ENCODE measurements at regions not wholly inside any gene's neighbourhood (a gene's known extent, or its start where the extent isn't known, plus 50 kb on each side); places are given as distances from the start of the nearest gene placed in this dataset.

DNA sequence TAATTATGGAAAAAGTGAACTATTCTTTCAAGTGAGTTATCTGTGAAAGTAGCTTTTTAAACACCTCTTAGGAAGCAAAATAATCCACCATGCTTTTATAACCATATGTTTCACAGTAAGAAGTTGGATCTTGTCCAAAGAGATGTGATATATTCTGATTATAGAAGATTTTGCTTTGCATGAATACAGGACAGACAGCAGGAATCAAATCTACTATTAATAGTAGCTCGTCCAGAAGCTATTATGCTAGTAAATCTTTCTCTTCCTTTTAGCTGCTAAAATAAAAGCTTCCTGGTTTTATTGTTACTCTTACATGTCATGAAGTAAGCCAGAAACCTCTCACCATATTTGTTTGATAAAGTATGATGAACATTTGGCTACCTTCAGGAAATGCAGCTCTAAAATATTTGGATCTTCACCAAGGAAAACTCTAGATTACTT is 257.0 kb downstream of the IPO8 start:
- H3K9me3 ChIP-seq, result no peaks in the 10 kb centered on the region
- no peaks in the 10 kb centered on the region for H3K36me3 ChIP-seq
- no peak overlapping the region for H3K4me3 ChIP-seq
- H3K27ac ChIP-seq, result no peak overlapping the region
- peaks cover 4% of the 10 kb centered on the region for H3K4me1 ChIP-seq
- TF ChIP-seq CTCF (IDR thresholded peaks at IDR 0.05), result no peak
- ATAC-seq (no peak), DNase-seq (no peak)
- intact Hi-C loops (cut with DNase I), result no loop called here
- no peaks in the 10 kb centered on the region for H3K27me3 ChIP-seq (ENCODE audit: low read depth)

DNA sequence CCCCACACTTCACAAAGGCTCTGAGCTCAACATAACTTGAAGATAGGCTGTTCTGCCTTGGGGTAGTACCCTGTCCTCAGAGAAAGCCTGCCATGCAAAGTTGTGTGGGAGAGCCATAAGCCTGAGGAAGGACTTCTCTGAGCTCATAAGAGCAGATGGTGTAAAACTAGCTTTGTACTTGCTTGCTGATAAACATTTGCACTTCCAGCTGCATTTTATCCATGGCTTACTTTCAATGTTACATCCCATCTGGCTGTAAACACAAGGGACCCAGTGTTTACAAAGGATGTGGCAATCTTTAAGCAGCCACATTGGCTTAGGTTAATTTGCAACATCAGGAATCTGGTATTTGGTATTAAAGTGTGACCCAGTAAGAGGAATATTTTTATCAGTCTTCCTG is 258.1 kb downstream of the IPO8 start:
- no peak for TF ChIP-seq CTCF (IDR thresholded peaks at IDR 0.05)

GRCh38 chr12:30437044-30437443 is 258.6 kb downstream of the IPO8 start:
- Histone ChIP-seq H3K4me3 (no peak overlapping the region), H3K36me3 (no peaks in the 10 kb centered on the region), H3K27ac (no peak overlapping the region), H3K4me1 (peaks cover 4% of the 10 kb centered on the region), H3K27me3 (ENCODE audit: low read depth) (no peaks in the 10 kb centered on the region), H3K9me3 (no peaks in the 10 kb centered on the region)
- DNase-seq (no peak), ATAC-seq (no peak)
- no peak for TF ChIP-seq CTCF (IDR thresholded peaks at IDR 0.05)
- intact Hi-C loops (cut with DNase I), result no loop called here

More for the DNA sequence above, 258.1 kb downstream of the IPO8 start:
- no peaks in the 10 kb centered on the region for H3K36me3 ChIP-seq
- no peak for DNase-seq
- peaks cover 4% of the 10 kb centered on the region for H3K4me1 ChIP-seq
- H3K27ac ChIP-seq, result no peak overlapping the region
- peak; percentile 32 to 59 for ATAC-seq
- H3K9me3 ChIP-seq, result no peaks in the 10 kb centered on the region
- no peaks in the 10 kb centered on the region for H3K27me3 ChIP-seq (ENCODE audit: low read depth)
- no peak overlapping the region for H3K4me3 ChIP-seq
- intact Hi-C loops (cut with DNase I), result no loop called here

- Histone ChIP-seq H3K27ac (no peak overlapping the region), H3K36me3 (no peaks in the 10 kb centered on the region), H3K27me3 (ENCODE audit: low read depth) (no peaks in the 10 kb centered on the region), H3K9me3 (no peaks in the 10 kb centered on the region), H3K4me1 (no peaks in the 10 kb centered on the region), H3K4me3 (no peak overlapping the region)
- DNase-seq (no peak), ATAC-seq (no peak)
- TF ChIP-seq CTCF (IDR thresholded peaks at IDR 0.05), result no peak
- intact Hi-C loops (cut with DNase I), result no loop called here
Measured at GRCh38 chr12:30428098-30428497, 267.6 kb downstream of the IPO8 start.

DNA sequence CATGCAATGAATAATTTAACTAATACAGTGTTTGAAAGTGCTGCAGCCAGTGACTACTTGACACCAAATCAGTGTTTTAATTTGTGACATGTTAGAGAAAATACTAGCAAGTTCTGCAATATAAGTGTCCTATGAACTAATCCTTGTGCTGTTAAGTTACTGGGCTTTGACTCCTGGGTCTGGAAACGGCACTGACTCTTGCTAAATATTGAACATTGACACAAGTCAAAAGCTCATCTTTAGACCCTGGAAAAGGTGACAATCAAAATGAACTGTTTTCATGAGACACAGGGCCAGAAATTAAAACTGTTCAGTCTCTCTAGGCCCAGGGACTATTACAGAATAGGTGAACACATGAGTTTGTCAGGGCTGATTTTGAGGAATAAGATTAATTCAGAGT is 268.1 kb downstream of the IPO8 start:
- Histone ChIP-seq H3K4me1 (no peaks in the 10 kb centered on the region), H3K27me3 (ENCODE audit: low read depth) (no peaks in the 10 kb centered on the region), H3K27ac (no peak overlapping the region), H3K9me3 (no peaks in the 10 kb centered on the region), H3K36me3 (no peaks in the 10 kb centered on the region), H3K4me3 (no peak overlapping the region)
- intact Hi-C loops (cut with DNase I), result no loop called here
- ATAC-seq (no peak), DNase-seq (no peak)
- no peak for TF ChIP-seq CTCF (IDR thresholded peaks at IDR 0.05)

DNA sequence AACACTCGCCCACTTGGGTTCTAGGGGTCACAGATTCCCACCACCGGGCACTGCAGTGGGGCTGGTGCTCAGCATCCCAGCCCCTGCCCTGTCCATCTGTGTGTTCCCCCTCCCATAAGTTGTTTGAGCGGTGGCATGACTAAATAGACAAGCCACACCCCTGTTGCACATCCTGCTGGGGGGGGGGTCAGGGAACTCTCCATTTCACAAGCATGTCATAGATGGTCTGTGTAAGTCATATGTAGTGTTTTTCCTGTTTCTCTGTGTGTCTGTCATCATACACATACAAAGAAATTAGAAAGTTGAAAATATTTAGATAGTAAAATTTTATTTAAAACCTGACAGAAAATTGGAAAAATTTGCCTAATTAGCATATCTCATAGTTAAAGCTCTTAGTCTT is 270.2 kb downstream of the IPO8 start:
- Histone ChIP-seq H3K9me3 (no peaks in the 10 kb centered on the region), H3K4me3 (no peak overlapping the region), H3K36me3 (no peaks in the 10 kb centered on the region), H3K27me3 (ENCODE audit: low read depth) (no peaks in the 10 kb centered on the region), H3K27ac (no peak overlapping the region), H3K4me1 (no peaks in the 10 kb centered on the region)
- intact Hi-C loops (cut with DNase I), result no loop called here
- no peak for TF ChIP-seq CTCF (IDR thresholded peaks at IDR 0.05)
- no peak for ATAC-seq
- DNase-seq, result no peak

Measured in lower lobe of right lung (tissue), 2 donors.